ENCODE measurements at regions not wholly inside any gene's neighbourhood (a gene's known extent, or its start where the extent isn't known, plus 50 kb on each side); places are given as distances from the start of the nearest gene placed in this dataset.

- TF ChIP-seq CTCF (IDR thresholded peaks at IDR 0.05 in 2 of 3, conservative IDR thresholded peaks at IDR 0.05 in 1 of 3; ENCODE audit: control insufficient read depth in 2 of 3, extremely low read depth in 1 of 3, insufficient read depth in 1 of 3, low read depth in 3 of 3, low read length in 3 of 3) (no peak), STAT1 (conservative IDR thresholded peaks at IDR 0.05) (no peak), BCL11A (IDR thresholded peaks at IDR 0.05; ENCODE audit: low read depth, low read length) (no peak), KDM1A (IDR thresholded peaks at IDR 0.05; ENCODE audit: borderline replicate concordance) (no peak), EZH2 (IDR thresholded peaks at IDR 0.05; ENCODE audit: borderline replicate concordance, control insufficient read depth, low read depth, low read length) (no peak), WRNIP1 (IDR thresholded peaks at IDR 0.05; ENCODE audit: borderline replicate concordance, low read depth, low read length) (no peak)
- TF ChIP-seq, protein P1, sequence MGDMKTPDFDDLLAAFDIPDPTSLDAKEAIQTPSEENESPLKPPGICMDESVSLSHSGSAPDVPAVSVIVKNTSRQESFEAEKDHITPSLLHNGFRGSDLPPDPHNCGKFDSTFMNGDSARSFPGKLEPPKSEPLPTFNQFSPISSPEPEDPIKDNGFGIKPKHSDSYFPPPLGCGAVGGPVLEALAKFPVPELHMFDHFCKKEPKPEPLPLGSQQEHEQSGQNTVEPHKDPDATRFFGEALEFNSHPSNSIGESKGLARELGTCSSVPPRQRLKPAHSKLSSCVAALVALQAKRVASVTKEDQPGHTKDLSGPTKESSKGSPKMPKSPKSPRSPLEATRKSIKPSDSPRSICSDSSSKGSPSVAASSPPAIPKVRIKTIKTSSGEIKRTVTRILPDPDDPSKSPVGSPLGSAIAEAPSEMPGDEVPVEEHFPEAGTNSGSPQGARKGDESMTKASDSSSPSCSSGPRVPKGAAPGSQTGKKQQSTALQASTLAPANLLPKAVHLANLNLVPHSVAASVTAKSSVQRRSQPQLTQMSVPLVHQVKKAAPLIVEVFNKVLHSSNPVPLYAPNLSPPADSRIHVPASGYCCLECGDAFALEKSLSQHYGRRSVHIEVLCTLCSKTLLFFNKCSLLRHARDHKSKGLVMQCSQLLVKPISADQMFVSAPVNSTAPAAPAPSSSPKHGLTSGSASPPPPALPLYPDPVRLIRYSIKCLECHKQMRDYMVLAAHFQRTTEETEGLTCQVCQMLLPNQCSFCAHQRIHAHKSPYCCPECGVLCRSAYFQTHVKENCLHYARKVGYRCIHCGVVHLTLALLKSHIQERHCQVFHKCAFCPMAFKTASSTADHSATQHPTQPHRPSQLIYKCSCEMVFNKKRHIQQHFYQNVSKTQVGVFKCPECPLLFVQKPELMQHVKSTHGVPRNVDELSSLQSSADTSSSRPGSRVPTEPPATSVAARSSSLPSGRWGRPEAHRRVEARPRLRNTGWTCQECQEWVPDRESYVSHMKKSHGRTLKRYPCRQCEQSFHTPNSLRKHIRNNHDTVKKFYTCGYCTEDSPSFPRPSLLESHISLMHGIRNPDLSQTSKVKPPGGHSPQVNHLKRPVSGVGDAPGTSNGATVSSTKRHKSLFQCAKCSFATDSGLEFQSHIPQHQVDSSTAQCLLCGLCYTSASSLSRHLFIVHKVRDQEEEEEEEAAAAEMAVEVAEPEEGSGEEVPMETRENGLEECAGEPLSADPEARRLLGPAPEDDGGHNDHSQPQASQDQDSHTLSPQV (IDR thresholded peaks at IDR 0.05), result no peak
These were observed 240.9 kb downstream of the AR start for GRCh38 chrX:67784712-67785111.
